Upper lobe of left lung (tissue), 4 donors: ENCODE measurements at regions not wholly inside any gene's neighbourhood (a gene's known extent, or its start where the extent isn't known, plus 50 kb on each side); places are given as distances from the start of the nearest gene placed in this dataset.

ENCODE experiments used
- CTCF ChIP-seq, 6 experiments: fragments of 450-650 bp in 4 of 6; fragments of 200-600 bp in 2 of 6; sonication (generic) in 2 of 6; IDR thresholded peaks; one replicate each; pipeline ENCODE4 v1.5.1; 2016 to 2019; ENCODE audit warnings: antibody characterized with exemption in 6 of 6
- EP300 ChIP-seq, 4 donors: sonication (generic); formaldehyde crosslinking; IDR thresholded peaks; one replicate each; pipeline ENCODE4 v1.5.1; 2017; ENCODE audit warnings: antibody characterized with exemption in 4 of 4, control low read depth in 2 of 4
- POLR2A ChIP-seq, 4 donors: fragments of 450-650 bp; IDR thresholded peaks; one replicate each; pipeline ENCODE4 v1.5.1; 2016 to 2017; ENCODE audit warnings: antibody characterized with exemption in 4 of 4, mild to moderate bottlenecking in 2 of 4
- POLR2AphosphoS5 ChIP-seq, 2 donors: sonication (generic); formaldehyde crosslinking; IDR thresholded peaks; one replicate each; pipeline ENCODE4 v1.5.1; 2017; ENCODE audit warnings: antibody characterized with exemption in 2 of 2

GRCh38 chr15:62469478-62469873 lies 304.4 kb upstream of the C2CD4B start:
- TF ChIP-seq CTCF (IDR thresholded peaks at IDR 0.05) (no peak), POLR2AphosphoS5 (IDR thresholded peaks at IDR 0.05) (peak in 1 of 2 donors; percentile 23), POLR2A (IDR thresholded peaks at IDR 0.05) (no peak), EP300 (IDR thresholded peaks at IDR 0.05) (no peak)
